ENCODE measurements at regions not wholly inside any gene's neighbourhood (a gene's known extent, or its start where the extent isn't known, plus 50 kb on each side); places are given as distances from the start of the nearest gene placed in this dataset.

GRCh38 chr6:91142154-91142553, 555.3 kb upstream of the MAP3K7 start:
- Histone ChIP-seq H3K4me3 (no peak overlapping the region), H3K4me2 (no peak overlapping the region), H3K9me2 (replicated peaks; ENCODE audit: insufficient read depth) (no peaks in the 10 kb centered on the region), H4K20me1 (ENCODE audit: insufficient read depth, poor library complexity, severe bottlenecking) (no peaks in the 10 kb centered on the region), H3K9me3 (ENCODE audit: low read depth) (no peaks in the 10 kb centered on the region), H3K27me3 (no peaks in the 10 kb centered on the region), H3K79me2 (no peaks in the 10 kb centered on the region), H3K27ac (no peak overlapping the region), H2AFZ (no peak overlapping the region), H3K36me3 (replicated peaks; ENCODE audit: insufficient read depth, low read depth) (no peaks in the 10 kb centered on the region), H3K4me1 (ENCODE audit: insufficient read depth) (no peaks in the 10 kb centered on the region)
- TF ChIP-seq CTCF (IDR thresholded peaks at IDR 0.05; ENCODE audit: poor library complexity) (no peak), EZH2 (IDR thresholded peaks at IDR 0.05; ENCODE audit: borderline replicate concordance) (no peak), EZH2phosphoT487 (IDR thresholded peaks at IDR 0.05; ENCODE audit: low read depth, severe bottlenecking, unreplicated experiment) (no peak)
- no peak for DNase-seq (ENCODE audit: low spot score)
- WGBS (ENCODE audit: low lambda C conversion rate, missing lambda C conversion rate): 79% methylated on average over 3 of the region's 3 CpGs

- H3K4me3 ChIP-seq: no peak overlapping the region
- no peaks in the 10 kb centered on the region for H3K79me2 ChIP-seq
- H2AFZ ChIP-seq: no peak overlapping the region
- WGBS (ENCODE audit: low lambda C conversion rate, missing lambda C conversion rate): 98% methylated on average over 3 of the region's 3 CpGs
- no peaks in the 10 kb centered on the region for H3K4me1 ChIP-seq (ENCODE audit: insufficient read depth)
- H3K4me2 ChIP-seq: no peak overlapping the region
- no peak for DNase-seq (ENCODE audit: low spot score)
- H4K20me1 ChIP-seq (ENCODE audit: insufficient read depth, poor library complexity, severe bottlenecking): no peaks in the 10 kb centered on the region
- no peaks in the 10 kb centered on the region for H3K36me3 ChIP-seq (replicated peaks; ENCODE audit: insufficient read depth, low read depth)
- H3K9me3 ChIP-seq (ENCODE audit: low read depth): no peaks in the 10 kb centered on the region
- TF ChIP-seq EZH2 (IDR thresholded peaks at IDR 0.05; ENCODE audit: borderline replicate concordance): no peak
- no peak for TF ChIP-seq EZH2phosphoT487 (IDR thresholded peaks at IDR 0.05; ENCODE audit: low read depth, severe bottlenecking, unreplicated experiment)
- TF ChIP-seq CTCF (IDR thresholded peaks at IDR 0.05; ENCODE audit: poor library complexity): no peak
- no peaks in the 10 kb centered on the region for H3K9me2 ChIP-seq (replicated peaks; ENCODE audit: insufficient read depth)
- H3K27me3 ChIP-seq: no peaks in the 10 kb centered on the region
- no peak overlapping the region for H3K27ac ChIP-seq
Measured at GRCh38 chr6:91141346-91141745, 554.5 kb upstream of the MAP3K7 start.

- TF ChIP-seq EZH2 (IDR thresholded peaks at IDR 0.05; ENCODE audit: borderline replicate concordance) (no peak), EZH2phosphoT487 (IDR thresholded peaks at IDR 0.05; ENCODE audit: low read depth, severe bottlenecking, unreplicated experiment) (no peak), CTCF (IDR thresholded peaks at IDR 0.05; ENCODE audit: poor library complexity) (no peak)
- H3K27me3 ChIP-seq: no peaks in the 10 kb centered on the region
- no peak overlapping the region for H3K27ac ChIP-seq
- DNase-seq (ENCODE audit: low spot score): no peak
- H4K20me1 ChIP-seq (ENCODE audit: insufficient read depth, poor library complexity, severe bottlenecking): no peaks in the 10 kb centered on the region
- no peak overlapping the region for H3K4me3 ChIP-seq
- H3K9me2 ChIP-seq (replicated peaks; ENCODE audit: insufficient read depth): no peaks in the 10 kb centered on the region
- 49% methylated on average over 2 of the region's 2 CpGs for WGBS (ENCODE audit: low lambda C conversion rate, missing lambda C conversion rate)
- H3K79me2 ChIP-seq: no peaks in the 10 kb centered on the region
- H2AFZ ChIP-seq: no peak overlapping the region
- H3K4me2 ChIP-seq: no peak overlapping the region
- H3K9me3 ChIP-seq (ENCODE audit: low read depth): no peaks in the 10 kb centered on the region
- no peaks in the 10 kb centered on the region for H3K36me3 ChIP-seq (replicated peaks; ENCODE audit: insufficient read depth, low read depth)
- no peaks in the 10 kb centered on the region for H3K4me1 ChIP-seq (ENCODE audit: insufficient read depth)
Measured at GRCh38 chr6:91140449-91140848, 553.6 kb upstream of the MAP3K7 start.

GRCh38 chr6:91137286-91137685, 550.4 kb upstream of the MAP3K7 start:
- 95% methylated on average over 2 of the region's 2 CpGs for WGBS (ENCODE audit: low lambda C conversion rate, missing lambda C conversion rate)
- Histone ChIP-seq H3K9me3 (ENCODE audit: low read depth) (no peaks in the 10 kb centered on the region), H3K9me2 (replicated peaks; ENCODE audit: insufficient read depth) (no peaks in the 10 kb centered on the region), H3K4me3 (no peak overlapping the region), H3K27me3 (no peaks in the 10 kb centered on the region), H4K20me1 (ENCODE audit: insufficient read depth, poor library complexity, severe bottlenecking) (no peaks in the 10 kb centered on the region), H3K4me2 (no peak overlapping the region), H3K4me1 (ENCODE audit: insufficient read depth) (no peaks in the 10 kb centered on the region), H2AFZ (no peak overlapping the region), H3K27ac (no peak overlapping the region), H3K79me2 (no peaks in the 10 kb centered on the region), H3K36me3 (replicated peaks; ENCODE audit: insufficient read depth, low read depth) (no peaks in the 10 kb centered on the region)
- DNase-seq (ENCODE audit: low spot score): no peak
- TF ChIP-seq EZH2 (IDR thresholded peaks at IDR 0.05; ENCODE audit: borderline replicate concordance) (no peak), CTCF (IDR thresholded peaks at IDR 0.05; ENCODE audit: poor library complexity) (no peak), EZH2phosphoT487 (IDR thresholded peaks at IDR 0.05; ENCODE audit: low read depth, severe bottlenecking, unreplicated experiment) (no peak)

All from hepatocyte (in vitro differentiated cells).